ENCODE measurements at regions not wholly inside any gene's neighbourhood (a gene's known extent, or its start where the extent isn't known, plus 50 kb on each side); places are given as distances from the start of the nearest gene placed in this dataset.

DNA sequence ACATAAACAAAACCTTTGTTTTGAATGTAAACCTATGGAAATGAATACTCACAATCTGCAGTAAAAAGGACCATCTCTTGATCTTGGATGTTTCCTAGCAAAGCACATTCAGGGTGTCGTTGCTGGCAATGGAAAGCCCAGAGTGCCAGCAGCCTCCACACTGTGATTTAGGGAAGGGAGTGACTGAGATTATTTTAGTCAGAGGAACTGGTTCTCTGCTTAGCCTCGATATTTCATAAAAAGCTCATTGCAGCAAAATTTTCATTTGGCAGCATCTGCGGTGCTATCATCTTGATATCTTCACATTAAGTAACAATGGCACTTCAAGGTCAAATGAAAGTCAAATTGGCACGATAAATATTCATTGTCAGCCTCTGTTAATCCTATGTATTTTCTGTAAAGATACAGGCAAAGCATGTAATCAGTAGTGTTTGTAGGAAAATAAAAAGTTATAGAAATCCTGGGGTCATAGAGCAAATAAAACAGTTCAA is 116.0 kb downstream of the MACIR start:
- no peak for DNase-seq

GRCh38 chr5:103373597-103374472 is 115.3 kb downstream of the MACIR start:
- no peak for DNase-seq

DNA sequence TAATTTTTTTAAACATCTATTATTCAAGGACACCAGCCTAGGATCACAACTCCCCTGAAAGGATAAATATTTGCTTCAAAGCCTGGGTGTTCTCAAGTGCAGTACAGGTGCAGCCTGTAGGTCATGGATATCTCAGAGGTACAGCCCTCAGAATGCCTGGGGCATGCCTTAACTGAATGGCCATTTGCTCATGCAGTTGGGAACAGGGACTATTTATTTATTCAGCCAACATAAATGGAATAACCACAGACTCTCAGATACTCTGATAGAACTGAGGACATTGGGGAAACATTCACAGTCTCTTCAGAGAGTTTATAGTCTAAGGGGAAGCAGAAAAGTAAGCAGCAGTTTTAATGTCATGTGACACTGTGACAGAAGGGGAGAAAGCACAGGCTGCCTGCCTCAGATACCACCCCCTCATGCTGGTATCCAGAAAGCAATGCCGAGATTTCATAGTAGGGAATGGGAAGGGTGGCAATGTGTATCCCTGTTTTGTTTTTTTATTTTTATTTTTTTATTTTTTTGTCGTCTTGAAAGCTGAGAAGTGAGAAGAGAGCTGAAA is 112.6 kb downstream of the MACIR start:
- no peak for DNase-seq

DNA sequence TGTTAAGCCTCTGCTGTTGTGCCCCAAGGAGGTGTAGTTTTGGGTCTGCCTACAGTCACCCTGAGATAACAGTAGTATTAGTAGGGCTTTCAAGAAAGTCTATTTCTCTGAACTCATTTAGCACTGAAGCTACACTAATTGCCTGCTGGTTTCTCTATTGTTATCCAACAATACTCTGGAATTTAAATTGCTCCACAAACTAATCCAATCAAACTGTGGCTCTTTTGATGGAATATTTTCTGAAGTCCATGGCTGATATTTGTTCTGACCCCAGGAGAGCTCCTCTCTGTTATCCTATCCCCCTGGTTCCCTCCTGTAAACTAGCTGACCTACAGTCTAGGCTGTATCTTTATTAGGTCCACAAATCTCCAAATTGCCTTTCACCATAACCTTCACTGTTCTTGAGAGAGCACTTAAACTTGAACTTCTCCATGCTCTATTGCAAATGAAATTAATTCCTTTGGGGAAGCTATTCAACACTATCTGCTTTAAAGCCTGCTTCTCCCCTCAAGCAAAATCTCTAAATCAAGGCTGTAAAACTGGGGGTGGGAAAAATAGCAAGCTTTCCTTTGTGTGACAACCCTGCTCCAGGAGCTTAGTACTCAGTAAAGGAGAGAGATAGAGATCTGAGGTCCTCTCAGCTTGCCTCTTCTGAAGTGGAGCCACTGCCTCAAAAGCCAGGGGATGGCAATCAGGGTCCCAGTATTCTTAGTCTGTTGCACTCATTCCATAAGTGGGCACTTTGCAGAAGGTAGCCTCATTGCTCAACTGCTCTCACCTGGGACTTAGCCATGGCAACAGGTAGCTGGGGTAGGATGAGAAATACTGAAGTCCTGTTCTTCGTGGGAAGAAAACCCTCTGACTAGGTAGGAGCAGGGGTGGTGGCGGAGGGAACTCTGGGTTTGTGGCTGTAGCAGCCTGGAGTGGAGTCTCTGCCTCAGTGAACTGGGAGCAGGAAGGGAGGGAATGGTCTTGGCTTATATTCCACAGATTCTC is 110.9 kb downstream of the MACIR start:
- no peak for DNase-seq

DNA sequence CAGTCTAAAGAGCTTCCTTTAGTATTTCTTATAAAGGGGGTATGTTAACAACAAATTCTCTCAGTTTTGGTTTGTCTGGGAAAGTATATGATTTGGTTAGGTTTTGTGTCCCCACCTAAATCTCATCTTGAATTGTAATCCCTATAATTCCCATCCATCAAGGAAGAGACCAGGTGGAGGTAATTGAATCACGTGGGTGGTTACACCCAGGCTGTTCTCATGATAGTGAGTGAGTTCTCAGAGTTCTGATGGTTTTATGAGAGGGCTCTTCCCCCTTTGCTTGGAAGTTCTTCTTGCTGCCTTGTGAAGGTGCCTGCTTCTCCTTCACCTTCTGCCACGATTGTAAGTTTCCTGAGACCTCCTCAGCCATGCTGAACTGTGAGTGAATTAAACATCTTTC is 109.1 kb downstream of the MACIR start:
- DNase-seq, result no peak

DNA sequence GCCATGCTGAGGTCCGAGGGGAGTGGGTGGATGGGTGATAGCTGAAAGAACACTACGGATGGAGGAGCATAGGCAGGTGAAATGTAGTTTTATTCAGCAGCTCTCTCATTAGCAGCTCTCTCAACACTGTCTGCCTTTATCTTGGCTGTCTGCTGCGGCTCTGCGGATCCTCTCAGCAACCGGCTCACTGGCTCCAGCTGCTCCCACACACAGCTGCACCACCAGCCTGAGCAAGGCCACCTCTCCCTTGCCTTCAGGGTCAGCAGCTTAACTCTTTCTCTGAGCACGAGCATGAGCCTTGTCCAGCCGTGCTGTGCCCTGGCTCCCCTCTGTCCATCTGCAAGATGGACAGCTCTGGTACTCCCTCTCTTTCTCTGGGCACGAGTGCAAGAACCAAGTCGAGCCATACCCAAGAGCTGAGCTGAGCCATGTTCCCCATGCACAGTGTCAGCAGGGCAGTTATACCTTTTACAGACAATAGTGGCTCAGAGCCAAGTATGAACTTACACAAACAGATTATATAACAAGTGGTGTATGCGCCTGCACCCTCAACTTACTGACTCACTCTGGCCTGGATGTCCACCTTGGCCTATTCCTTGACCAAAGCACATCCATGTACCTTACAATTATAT is 108.5 kb downstream of the MACIR start:
- DNase-seq, result no peak

DNA sequence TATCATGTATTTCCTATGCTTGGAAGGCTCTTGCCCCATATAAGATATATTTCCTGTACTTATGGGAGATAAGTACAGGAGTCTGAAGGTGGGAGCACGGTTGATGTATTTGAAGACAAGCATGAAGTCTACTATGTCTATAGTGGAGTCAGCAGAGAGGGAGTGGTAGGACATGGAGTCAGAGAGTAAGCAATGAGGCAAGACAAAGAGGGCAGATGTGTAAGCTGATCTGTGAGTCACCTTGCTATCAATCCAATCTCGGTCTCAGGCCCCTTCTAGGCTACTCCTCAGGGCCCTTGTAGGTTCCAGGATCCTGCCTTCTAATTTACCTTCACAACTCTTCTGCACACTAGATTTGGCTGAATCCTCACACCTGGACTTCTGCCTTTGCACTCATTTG is 105.5 kb downstream of the MACIR start:
- DNase-seq, result no peak

DNA sequence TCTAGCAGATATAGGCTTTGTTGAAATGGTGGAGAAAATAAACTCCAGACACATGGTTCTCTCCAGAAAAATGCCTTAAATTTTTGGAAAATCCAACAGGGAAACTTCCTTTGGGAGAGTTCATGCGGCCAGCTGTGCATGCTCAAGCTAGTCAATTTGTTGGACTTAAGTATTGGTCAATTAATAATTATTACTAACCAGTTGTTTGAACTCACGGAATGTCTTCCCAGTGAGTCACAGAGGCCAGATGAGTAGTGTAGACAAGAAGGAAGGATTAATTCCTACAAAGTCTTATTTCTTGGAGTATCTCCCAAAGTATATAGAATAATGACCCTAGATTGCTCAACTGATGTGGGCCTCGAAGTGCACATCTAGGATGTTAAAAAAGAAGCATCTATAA is 103.6 kb downstream of the MACIR start:
- no peak for DNase-seq

DNA sequence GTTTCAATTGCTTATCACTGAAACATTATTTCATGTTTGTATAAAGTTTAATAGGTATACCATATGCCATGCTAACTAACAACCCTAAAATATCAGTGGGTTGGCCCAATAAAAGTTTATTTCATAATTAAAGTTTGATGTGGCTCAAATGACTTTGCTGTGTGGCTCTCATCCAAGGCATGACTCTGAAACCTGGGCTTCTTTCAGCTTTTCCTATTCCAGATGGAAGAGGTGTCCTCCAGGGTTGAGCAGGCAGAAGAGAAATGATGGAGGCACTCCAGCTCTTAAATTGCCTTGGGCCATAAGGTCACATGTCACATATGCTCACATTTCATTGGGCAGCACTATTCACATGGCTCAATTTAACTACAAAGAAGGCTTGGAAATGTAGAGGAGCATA is 101.9 kb downstream of the MACIR start:
- no peak for DNase-seq

- DNase-seq, result no peak
Measured at GRCh38 chr5:103358305-103358995, 99.9 kb downstream of the MACIR start.

GRCh38 chr5:103357636-103358035 is 99.1 kb downstream of the MACIR start:
- DNase-seq, result no peak

DNA sequence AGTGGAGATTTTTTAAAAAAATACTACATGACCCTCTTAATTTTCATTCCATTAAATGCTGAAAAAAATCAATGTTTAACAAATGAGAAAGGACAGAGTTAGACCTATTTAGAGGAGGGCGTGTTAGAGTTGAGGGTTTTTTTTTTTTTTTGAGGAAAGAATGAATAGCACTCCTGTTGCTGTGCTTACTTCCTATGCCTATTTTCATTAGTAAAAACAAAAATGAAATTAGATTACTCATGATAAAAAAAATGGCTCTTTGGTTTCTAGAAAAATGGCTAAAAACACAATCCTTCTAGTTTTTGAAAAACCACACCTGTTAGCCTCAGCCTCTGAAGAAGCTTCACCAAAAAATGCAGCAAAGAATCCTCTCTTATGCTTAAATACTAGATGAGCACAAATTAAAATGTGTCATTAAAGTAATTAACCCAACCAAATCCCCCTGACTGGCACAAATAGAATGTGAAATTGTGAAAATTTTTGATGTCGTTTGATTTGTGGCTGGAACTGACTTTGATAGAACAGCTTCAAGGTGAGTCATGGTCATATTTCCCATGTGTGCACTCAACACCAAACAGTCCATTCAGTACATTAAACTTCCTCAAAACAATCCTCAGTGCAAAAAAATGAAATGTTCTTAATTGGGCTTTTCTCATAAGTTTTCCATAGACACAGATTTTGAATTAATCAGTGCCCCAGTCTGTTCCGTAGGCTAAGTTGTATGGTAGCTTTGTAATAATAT is 98.0 kb downstream of the MACIR start:
- DNase-seq, result no peak

DNA sequence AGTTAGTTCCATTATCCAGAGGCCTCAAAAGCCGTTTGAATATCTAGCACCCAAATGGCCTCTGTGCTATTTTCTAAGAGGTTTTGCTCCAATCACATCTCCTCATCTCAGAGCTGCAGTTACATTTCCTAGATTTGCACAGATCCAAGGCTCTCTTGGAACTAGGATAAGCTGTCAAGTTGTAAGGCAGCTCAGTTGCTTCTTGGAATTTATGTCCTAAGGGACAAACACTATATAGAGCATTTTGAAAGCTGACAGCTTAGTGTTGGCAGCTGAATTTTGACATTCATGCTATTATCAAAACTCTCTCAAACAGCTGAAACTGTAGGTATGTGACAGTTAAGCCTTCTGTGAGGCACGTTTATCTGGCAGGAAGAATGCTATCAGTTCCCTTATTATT is 97.0 kb downstream of the MACIR start:
- no peak for DNase-seq

- no peak for DNase-seq
Measured at GRCh38 chr5:103354446-103354845, 95.9 kb downstream of the MACIR start.

DNA sequence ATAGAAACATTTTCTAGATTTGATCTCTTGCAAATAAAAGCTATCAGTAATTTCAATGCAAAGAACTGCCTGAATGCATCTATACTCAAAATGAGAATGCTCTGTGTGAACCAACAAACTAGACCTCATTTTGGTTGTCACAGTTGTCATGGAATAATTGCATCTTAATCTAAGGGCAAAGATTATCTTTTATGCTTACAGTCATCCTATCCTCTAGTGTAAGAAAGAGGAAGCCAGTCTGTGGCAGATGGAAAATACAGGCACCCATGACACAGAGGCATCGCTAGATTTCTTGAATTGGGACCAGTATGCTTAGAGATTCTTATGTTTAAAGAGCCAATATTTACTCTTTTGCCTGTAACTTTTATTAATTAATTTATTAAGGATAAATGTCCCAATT is 95.0 kb downstream of the MACIR start:
- DNase-seq, result no peak

GRCh38 chr5:103347716-103348423 is 89.3 kb downstream of the MACIR start:
- DNase-seq, result no peak

DNA sequence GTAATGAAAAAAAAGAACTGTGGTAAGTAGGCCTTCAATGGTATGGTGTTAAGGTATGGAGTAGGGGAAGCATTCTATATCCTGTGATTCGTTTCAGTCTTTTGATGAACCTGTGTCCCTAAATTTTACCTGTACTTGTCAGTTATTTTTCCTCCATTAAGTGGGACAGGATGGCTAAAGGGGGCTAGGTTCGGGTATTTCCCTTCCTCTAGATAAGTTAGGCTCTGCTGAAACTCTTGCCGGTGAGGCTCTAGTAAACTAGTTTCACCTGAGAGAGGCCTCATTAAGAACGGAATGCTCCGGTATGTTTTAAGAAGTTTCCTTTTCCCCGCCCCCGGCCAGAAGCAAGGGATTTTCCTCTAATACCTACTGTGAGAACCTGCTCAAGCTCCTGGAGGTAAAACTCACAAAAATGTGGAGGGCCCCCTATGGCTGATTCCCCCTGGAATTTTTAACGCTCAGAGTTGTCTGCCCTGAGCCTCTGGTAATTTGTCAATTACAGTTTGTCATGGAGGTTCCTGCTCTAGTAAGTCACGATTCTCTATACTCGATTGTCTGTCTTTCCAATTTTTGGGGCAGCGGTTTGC is 87.7 kb downstream of the MACIR start:
- no peak for DNase-seq

- DNase-seq, result no peak
Measured at GRCh38 chr5:103345461-103345860, 86.9 kb downstream of the MACIR start.

- no peak for DNase-seq
Measured at GRCh38 chr5:103340717-103341388, 82.3 kb downstream of the MACIR start.

- no peak for DNase-seq
Measured at GRCh38 chr5:103340132-103340531, 81.6 kb downstream of the MACIR start.
